GM12891 (cell line): ENCODE measurements at regions not wholly inside any gene's neighbourhood (a gene's known extent, or its start where the extent isn't known, plus 50 kb on each side); places are given as distances from the start of the nearest gene placed in this dataset.
"Not testable (repeated sequence)": the region's sequence is repeated elsewhere in the genome, so short reads cannot be mapped to it uniquely, and the experiment has no call there.

Experiments used
- PAX5 ChIP-seq: IDR thresholded peaks from 2 replicates; pipeline ENCODE4 v1.6.1; 2011; ENCODE audit warnings: low read length, moderate library complexity, mild to moderate bottlenecking; ENCODE audit not compliant: insufficient read depth, severe bottlenecking
- POLR2A ChIP-seq: IDR thresholded peaks from 2 replicates; pipeline ENCODE4 v1.6.1; 2011; ENCODE audit warnings: low read depth, low read length, control low read depth
- POLR2AphosphoS5 ChIP-seq: IDR thresholded peaks from 2 replicates; pipeline ENCODE4 v1.6.1; 2011; ENCODE audit warnings: low read depth, low read length, control low read depth
- POU2F2 ChIP-seq: IDR thresholded peaks from 2 replicates; pipeline ENCODE4 v1.6.1; 2011; ENCODE audit warnings: low read depth, mild to moderate bottlenecking, control low read depth, low read length, moderate library complexity
- SPI1 ChIP-seq: IDR thresholded peaks from 2 replicates; pipeline ENCODE4 v1.6.1; 2011; ENCODE audit warnings: low read depth, low read length, control low read depth
- TAF1 ChIP-seq: IDR thresholded peaks from 2 replicates; pipeline ENCODE4 v1.6.1; 2011; ENCODE audit warnings: low read depth, low read length, control low read depth

GRCh38 chr1:146853147-146853546 lies 85.0 kb upstream of the NBPF12 start:
- not testable (repeated sequence) for TF ChIP-seq POLR2A, POLR2AphosphoS5, TAF1, SPI1, POU2F2, PAX5
